NCI-H1105 (cell line): ENCODE measurements at regions not wholly inside any gene's neighbourhood (a gene's known extent, or its start where the extent isn't known, plus 50 kb on each side); places are given as distances from the start of the nearest gene placed in this dataset.
A peak's percentile ranks its signal among the peaks of the same experiment; 100 is the strongest.
"Not testable (repeated sequence)": the region's sequence is repeated elsewhere in the genome, so short reads cannot be mapped to it uniquely, and the experiment has no call there.

Experiments
- DNase-seq: peaks from one replicate; lab custom pipeline; 2025; lab: John Stamatoyannopoulos, UW

DNA sequence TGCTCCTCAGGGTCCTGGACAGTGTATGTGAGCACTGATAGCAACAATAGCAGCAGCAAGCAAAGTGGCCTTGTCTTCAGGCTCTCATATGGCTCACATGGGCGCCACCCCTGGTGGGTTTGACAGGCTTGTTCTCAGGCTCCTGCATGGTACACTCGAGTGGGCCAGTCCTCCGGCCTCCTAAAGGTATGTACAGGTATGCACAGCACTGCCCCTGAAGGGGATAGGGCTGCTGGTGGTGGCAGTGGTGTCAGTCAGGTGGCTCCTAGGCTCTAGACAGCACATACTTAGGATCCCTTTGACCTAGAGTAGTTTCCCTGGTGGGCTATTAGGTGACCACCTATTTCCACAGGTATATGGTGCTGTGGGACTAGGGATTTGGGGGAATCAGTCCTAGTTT, 79.8 kb downstream of the LGALS9B start:
- DNase-seq, result not testable (repeated sequence)

DNA sequence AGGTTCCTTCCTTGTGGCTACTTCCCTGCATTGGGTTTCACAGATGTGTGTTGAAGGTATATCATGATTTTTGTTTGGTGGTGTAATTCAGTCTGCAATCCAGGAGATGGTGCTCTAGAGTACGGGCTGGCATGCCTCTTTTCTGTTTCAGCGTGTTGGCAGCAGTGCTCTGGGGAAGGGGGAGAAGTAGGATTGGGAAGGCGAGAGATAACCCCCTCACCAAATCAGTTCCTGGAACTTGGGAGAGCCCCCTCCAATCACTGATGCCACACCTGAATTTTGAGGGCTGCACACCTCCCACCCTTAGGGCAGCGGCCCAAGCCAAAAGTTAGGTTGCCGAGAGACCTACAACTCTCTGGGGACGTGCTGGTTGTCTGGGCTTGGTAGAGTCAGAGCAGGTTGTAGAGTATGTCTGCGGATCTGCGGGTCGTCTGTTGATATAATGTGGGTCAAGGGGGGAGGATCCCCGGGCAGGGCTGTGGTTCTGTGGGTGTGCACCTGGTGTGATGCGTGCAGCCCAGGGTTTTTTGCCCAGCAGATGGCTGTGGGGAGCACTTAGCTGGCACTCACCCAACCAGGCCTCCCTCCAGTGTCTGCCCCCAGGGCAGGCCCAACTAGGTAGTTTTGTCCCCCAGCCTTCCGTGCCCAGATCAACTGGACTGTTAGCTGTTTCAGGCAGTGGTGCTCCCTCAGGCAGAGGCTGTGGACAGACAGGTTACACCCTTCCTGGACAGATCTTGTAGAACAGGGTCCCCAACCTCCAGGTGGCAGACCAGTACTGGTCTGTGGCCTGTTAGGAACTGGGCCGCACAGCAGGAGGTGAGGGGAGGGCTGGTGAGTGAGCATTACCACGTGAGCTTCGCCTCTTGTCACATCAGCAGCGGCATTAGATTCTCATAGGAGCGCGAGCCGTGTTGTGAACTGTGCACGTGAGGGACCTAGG, 85.7 kb downstream of the LGALS9B start:
- DNase-seq, result peak; percentile 37

DNA sequence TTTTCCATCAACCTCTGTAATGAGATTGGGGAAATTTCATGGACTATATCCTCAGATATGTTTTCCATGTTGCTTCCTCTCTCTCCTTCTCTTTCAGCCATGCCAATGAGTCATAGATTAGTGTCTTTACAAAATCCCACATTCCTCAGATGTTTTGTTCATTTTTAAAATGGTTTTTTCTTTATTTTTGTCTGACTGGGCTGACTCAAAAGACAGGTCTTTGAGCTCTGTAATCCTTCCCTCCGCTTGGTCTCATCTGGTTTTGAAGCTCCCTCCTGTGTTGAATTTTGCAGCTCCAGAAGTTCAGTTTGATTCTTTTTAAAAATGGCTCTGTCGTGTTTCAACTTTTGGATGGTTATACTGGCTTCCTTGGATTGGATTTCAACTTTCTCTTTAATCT, 86.7 kb downstream of the LGALS9B start:
- DNase-seq, result not testable (repeated sequence)

DNA sequence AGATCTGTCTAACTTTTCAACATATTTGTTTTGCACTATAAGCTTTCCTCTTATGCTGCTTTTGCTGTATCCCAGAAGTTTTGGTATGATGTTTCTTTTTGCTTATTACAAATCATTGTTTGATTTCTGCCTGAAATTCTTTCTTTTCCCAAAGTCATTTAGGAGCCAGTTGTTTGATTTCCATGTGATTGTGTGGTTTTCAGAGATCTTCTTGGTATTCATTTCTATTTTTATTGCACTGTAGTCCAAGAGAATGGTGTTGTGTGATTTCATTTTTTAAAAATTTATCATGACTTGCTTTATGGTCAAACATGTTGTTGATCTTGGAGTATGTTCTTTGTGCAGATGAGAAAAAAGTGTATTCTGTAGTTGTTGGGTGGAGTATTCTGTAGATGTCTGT, 88.1 kb downstream of the LGALS9B start:
- not testable (repeated sequence) for DNase-seq

DNA sequence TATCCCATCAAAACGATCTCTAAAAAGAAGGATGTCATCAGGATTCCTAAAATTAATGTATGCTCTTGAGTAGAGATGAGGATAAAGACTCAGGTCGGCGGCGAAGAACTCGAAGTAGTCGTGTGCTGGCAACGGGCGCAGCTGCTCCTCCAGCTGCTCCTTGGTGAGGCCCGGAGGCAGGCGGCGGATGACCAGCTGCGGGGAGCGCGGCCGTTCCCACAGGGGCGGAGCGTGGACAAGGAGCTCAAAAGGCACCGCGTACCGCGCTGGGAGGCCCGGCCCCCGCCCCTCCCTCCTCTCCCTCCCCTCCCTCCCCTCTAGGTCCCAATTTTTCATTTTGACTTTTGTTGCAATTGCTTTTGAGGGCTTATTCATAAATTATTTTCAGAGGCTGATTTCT, 90.7 kb downstream of the LGALS9B start:
- DNase-seq, result not testable (repeated sequence)

DNA sequence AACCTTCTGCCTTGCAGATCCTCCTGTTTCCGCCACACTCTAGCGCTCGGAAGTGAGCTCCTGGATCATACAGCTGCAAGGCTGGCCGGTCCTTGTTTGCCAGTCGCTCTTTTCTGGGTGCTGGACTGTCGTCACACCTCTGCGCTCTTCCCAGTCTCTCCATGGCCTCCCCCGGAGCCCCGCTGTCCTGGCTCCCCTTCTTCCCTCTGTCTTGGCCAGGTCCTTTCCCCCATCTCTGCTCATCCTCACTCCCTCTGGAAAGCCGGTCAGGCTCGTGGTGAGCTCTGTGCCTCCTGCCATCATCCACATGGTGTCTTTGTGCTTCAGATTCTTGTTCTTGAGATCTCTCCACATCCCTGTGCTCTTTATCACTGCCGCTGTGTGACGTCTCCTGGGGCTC, 91.6 kb downstream of the LGALS9B start:
- not testable (repeated sequence) for DNase-seq
